ENCODE measurements at regions not wholly inside any gene's neighbourhood (a gene's known extent, or its start where the extent isn't known, plus 50 kb on each side); places are given as distances from the start of the nearest gene placed in this dataset.

DNA sequence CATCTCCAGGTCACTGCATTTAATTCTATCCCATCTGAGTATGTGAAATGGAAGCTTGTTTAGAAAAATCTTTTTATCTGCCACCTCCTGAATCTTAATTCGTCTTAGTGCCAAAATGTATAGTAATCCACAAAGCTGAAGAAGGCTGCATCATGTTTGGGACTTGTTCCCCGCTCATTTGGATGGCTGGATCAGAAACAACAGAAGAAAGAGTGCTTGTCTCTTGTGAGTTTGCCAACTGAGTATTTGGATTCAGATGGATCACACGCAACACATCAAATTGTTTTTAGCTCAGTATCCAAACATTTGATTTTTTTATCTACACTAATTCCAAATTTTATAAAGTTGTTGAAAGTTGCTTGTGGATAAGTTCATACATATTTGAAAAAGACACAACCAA lies 197.2 kb upstream of the PAPPA start:
- Histone ChIP-seq H3K4me3 (ENCODE audit: low read depth in 2 of 2, low read length in 2 of 2) (no peak overlapping the region), H3K27me3 (ENCODE audit: control insufficient read depth, insufficient read depth, low read length) (no peaks in the 10 kb centered on the region), H3K36me3 (ENCODE audit: control insufficient read depth, insufficient read depth, low read length) (no peaks in the 10 kb centered on the region), H3K27ac (ENCODE audit: low read length) (no peak overlapping the region), H3K4me1 (ENCODE audit: control insufficient read depth, insufficient read depth, low read length) (no peaks in the 10 kb centered on the region), H3K9me3 (ENCODE audit: control insufficient read depth, insufficient read depth, low read depth, low read length) (no peaks in the 10 kb centered on the region)
- ChIA-PET POLR2A (no interaction called here), CTCF (no interaction called here)
- ATAC-seq (no peak), DNase-seq (ENCODE audit: low read depth, low spot score) (no peak)
- in situ Hi-C loops (cut with HindIII; ENCODE audit: low pct_unique_long_range_greater_than_20kb, low sequenced_read_pairs) = no loop called here
- TF ChIP-seq TCF7L2 (IDR thresholded peaks at IDR 0.05; ENCODE audit: low read depth, low read length) = no peak
- TF ChIP-seq POLR2AphosphoS5 (IDR thresholded peaks at IDR 0.05; ENCODE audit: low read depth, low read length) = no peak
- TF ChIP-seq, protein P1, sequence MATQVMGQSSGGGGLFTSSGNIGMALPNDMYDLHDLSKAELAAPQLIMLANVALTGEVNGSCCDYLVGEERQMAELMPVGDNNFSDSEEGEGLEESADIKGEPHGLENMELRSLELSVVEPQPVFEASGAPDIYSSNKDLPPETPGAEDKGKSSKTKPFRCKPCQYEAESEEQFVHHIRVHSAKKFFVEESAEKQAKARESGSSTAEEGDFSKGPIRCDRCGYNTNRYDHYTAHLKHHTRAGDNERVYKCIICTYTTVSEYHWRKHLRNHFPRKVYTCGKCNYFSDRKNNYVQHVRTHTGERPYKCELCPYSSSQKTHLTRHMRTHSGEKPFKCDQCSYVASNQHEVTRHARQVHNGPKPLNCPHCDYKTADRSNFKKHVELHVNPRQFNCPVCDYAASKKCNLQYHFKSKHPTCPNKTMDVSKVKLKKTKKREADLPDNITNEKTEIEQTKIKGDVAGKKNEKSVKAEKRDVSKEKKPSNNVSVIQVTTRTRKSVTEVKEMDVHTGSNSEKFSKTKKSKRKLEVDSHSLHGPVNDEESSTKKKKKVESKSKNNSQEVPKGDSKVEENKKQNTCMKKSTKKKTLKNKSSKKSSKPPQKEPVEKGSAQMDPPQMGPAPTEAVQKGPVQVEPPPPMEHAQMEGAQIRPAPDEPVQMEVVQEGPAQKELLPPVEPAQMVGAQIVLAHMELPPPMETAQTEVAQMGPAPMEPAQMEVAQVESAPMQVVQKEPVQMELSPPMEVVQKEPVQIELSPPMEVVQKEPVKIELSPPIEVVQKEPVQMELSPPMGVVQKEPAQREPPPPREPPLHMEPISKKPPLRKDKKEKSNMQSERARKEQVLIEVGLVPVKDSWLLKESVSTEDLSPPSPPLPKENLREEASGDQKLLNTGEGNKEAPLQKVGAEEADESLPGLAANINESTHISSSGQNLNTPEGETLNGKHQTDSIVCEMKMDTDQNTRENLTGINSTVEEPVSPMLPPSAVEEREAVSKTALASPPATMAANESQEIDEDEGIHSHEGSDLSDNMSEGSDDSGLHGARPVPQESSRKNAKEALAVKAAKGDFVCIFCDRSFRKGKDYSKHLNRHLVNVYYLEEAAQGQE (IDR thresholded peaks at IDR 0.05; ENCODE audit: insufficient read depth in 1 of 2, low read depth in 2 of 2, low read length in 1 of 2) = no peak
- BruUV-seq (replicated peaks) = no TSS peak
- intact Hi-C loops (cut with micrococcal nuclease; ENCODE audit: unreplicated experiment) = no loop called here

- no peak for DNase-seq (ENCODE audit: low read depth, low spot score)
- H3K27ac ChIP-seq (ENCODE audit: low read length) = no peak overlapping the region
Observed at GRCh38 chr9:115957585-115957984, 196.0 kb upstream of the PAPPA start.

More at GRCh38 chr9:115957585-115957984, 196.0 kb upstream of the PAPPA start:
- Histone ChIP-seq H3K4me3 (ENCODE audit: low read depth in 2 of 2, low read length in 2 of 2) (no peak overlapping the region), H3K27me3 (ENCODE audit: control insufficient read depth, insufficient read depth, low read length) (no peaks in the 10 kb centered on the region), H3K36me3 (ENCODE audit: control insufficient read depth, insufficient read depth, low read length) (no peaks in the 10 kb centered on the region), H3K4me1 (ENCODE audit: control insufficient read depth, insufficient read depth, low read length) (no peaks in the 10 kb centered on the region), H3K9me3 (ENCODE audit: control insufficient read depth, insufficient read depth, low read depth, low read length) (no peaks in the 10 kb centered on the region)
- in situ Hi-C loops (cut with HindIII; ENCODE audit: low pct_unique_long_range_greater_than_20kb, low sequenced_read_pairs) (no loop called here), intact Hi-C loops (cut with micrococcal nuclease; ENCODE audit: unreplicated experiment) (no loop called here)
- CTCF ChIA-PET = no interaction called here
- BruUV-seq (replicated peaks) = no TSS peak
- no peak for ATAC-seq
- TF ChIP-seq POLR2AphosphoS5 (IDR thresholded peaks at IDR 0.05; ENCODE audit: low read depth, low read length) (no peak), CTCF (IDR thresholded peaks at IDR 0.05) (no peak), TCF7L2 (IDR thresholded peaks at IDR 0.05; ENCODE audit: low read depth, low read length) (no peak), SIN3A (IDR thresholded peaks at IDR 0.05; ENCODE audit: borderline replicate concordance, insufficient read depth, low read depth, low read length) (no peak)
- TF ChIP-seq, protein P1 (IDR thresholded peaks at IDR 0.05; ENCODE audit: insufficient read depth in 1 of 2, low read depth in 2 of 2, low read length in 1 of 2) = no peak
- POLR2A ChIA-PET = no interaction called here
